A673 (cell line): ENCODE measurements at regions not wholly inside any gene's neighbourhood (a gene's known extent, or its start where the extent isn't known, plus 50 kb on each side); places are given as distances from the start of the nearest gene placed in this dataset.
"Not testable (repeated sequence)": the region's sequence is repeated elsewhere in the genome, so short reads cannot be mapped to it uniquely, and the experiment has no call there.

Experiments
- CTCF ChIP-seq: fragments of 300-800, 200-600 bp; sonication (generic); conservative IDR thresholded peaks from 2 replicates; pipeline ENCODE4 v1.5.1; 2017; ENCODE audit warnings: low read depth, mild to moderate bottlenecking, antibody characterized with exemption, low read length, moderate library complexity, mixed read lengths
- EZH2 ChIP-seq: fragments of 200-600 bp; sonication (generic); IDR thresholded peaks from 2 replicates; pipeline ENCODE4 v1.6.1; 2017; ENCODE audit warnings: borderline replicate concordance, low read depth, mild to moderate bottlenecking, mixed read lengths, antibody characterized with exemption, low read length; ENCODE audit not compliant: poor library complexity, severe bottlenecking

GRCh38 chr2:113366821-113367220 is 70.7 kb upstream of the ZNG1B start:
- TF ChIP-seq CTCF, EZH2: not testable (repeated sequence)
